ENCODE measurements at regions not wholly inside any gene's neighbourhood (a gene's known extent, or its start where the extent isn't known, plus 50 kb on each side); places are given as distances from the start of the nearest gene placed in this dataset.

DNA sequence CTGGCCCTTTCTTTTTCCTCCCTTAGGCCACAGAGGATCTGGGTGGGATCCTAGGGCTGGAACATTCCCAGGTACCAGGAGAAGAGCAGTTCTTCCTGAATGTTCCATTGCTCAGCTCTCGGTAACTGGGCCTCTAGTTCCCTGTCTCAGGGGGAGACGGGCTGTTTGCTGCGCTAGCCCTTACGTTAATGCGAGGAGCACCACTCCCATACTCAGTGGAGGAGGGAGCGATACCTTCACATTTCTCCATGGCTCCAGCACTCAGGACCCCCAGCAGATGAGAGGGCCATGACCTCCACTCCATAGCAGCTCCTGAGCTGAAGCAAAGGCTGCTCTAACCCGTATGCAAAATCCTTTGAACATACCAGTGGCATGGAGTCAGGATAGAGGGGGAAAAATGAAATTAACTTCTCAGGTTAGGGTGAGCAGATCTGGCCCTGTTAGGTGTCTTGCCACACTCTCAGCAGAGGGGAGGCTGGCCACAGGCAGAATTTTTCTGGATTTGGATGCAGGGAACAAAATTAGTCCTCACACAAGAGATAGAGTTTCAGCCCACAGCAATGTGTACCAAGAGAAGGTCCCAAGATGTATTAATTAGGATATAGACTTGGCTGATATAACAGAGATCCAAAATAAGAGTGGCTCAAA lies 206.7 kb downstream of the ZFP36L2 start:
- intact Hi-C loops (cut with micrococcal nuclease): loop anchor here (5.0 kb wide), 1 partner anchor 42 kb away; no protein-coding TSS in a partner anchor
- BruUV-seq (replicated peaks): no TSS peak
- no peak for FAIRE-seq
- Histone ChIP-seq H3K4me1 (ENCODE audit: control insufficient read depth, extremely low read depth, insufficient read depth, low read length) (no peaks in the 10 kb centered on the region), H3K27me3 (ENCODE audit: control insufficient read depth in 2 of 2, insufficient read depth in 2 of 2, low read length in 2 of 2) (peaks cover under 1 to 1% of the 10 kb centered on the region in 2 experiments), H3K4me3 (replicated peaks in 1 of 3; ENCODE audit: insufficient read depth in 1 of 3, low read depth in 1 of 3, low read length in 3 of 3) (no peak overlapping the region), H3K4me2 (ENCODE audit: insufficient read depth, low read length) (no peak overlapping the region), H3K79me2 (ENCODE audit: control insufficient read depth, insufficient read depth, low read length) (no peaks in the 10 kb centered on the region), H3K9me1 (replicated peaks; ENCODE audit: control insufficient read depth, extremely low read depth, insufficient read depth, low read length) (no peaks in the 10 kb centered on the region), H3K9me3 (replicated peaks; ENCODE audit: control insufficient read depth, insufficient read depth, low read length) (no peaks in the 10 kb centered on the region), H3K9ac (replicated peaks; ENCODE audit: extremely low read depth, insufficient read depth, low read length) (no peak overlapping the region), H3K27ac (ENCODE audit: insufficient read depth, low read depth, low read length) (no peak overlapping the region), H3K36me3 (ENCODE audit: control insufficient read depth in 2 of 2, extremely low read depth in 1 of 2, insufficient read depth in 2 of 2, low read length in 2 of 2) (no peaks in the 10 kb centered on the region), H4K20me1 (replicated peaks; ENCODE audit: control insufficient read depth, extremely low read depth, insufficient read depth, low read length) (no peaks in the 10 kb centered on the region), H2AFZ (ENCODE audit: low read depth, low read length) (no peak overlapping the region)
- CTCF ChIA-PET: interaction anchor here (1.4 kb wide), 1 partner anchor 121 kb away, joined by 4 read pairs; no protein-coding TSS in a partner anchor
- TF ChIP-seq GATA2 (IDR thresholded peaks at IDR 0.05; ENCODE audit: insufficient read depth, insufficient read length, low read depth, low read length): no peak
- TF ChIP-seq JUN (IDR thresholded peaks at IDR 0.05; ENCODE audit: borderline replicate concordance, insufficient read depth, insufficient read length, low read depth): no peak
- TF ChIP-seq, protein P1, sequence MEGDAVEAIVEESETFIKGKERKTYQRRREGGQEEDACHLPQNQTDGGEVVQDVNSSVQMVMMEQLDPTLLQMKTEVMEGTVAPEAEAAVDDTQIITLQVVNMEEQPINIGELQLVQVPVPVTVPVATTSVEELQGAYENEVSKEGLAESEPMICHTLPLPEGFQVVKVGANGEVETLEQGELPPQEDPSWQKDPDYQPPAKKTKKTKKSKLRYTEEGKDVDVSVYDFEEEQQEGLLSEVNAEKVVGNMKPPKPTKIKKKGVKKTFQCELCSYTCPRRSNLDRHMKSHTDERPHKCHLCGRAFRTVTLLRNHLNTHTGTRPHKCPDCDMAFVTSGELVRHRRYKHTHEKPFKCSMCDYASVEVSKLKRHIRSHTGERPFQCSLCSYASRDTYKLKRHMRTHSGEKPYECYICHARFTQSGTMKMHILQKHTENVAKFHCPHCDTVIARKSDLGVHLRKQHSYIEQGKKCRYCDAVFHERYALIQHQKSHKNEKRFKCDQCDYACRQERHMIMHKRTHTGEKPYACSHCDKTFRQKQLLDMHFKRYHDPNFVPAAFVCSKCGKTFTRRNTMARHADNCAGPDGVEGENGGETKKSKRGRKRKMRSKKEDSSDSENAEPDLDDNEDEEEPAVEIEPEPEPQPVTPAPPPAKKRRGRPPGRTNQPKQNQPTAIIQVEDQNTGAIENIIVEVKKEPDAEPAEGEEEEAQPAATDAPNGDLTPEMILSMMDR (IDR thresholded peaks at IDR 0.05; ENCODE audit: extremely low read depth in 1 of 2, insufficient read depth in 1 of 2, low read depth in 1 of 2, low read length in 2 of 2): no peak
- TF ChIP-seq FOS (IDR thresholded peaks at IDR 0.05; ENCODE audit: borderline replicate concordance, insufficient read depth, low read length): no peak
- TF ChIP-seq POLR2A (IDR thresholded peaks at IDR 0.05; ENCODE audit: low read depth, low read length): no peak
- no peak for TF ChIP-seq POLR2AphosphoS5 (IDR thresholded peaks at IDR 0.05; ENCODE audit: insufficient read depth, low read depth, low read length)
- no peak for TF ChIP-seq EZH2 (IDR thresholded peaks at IDR 0.05; ENCODE audit: borderline replicate concordance, low read depth, low read length, severe bottlenecking)
- no peak for TF ChIP-seq MYC (IDR thresholded peaks at IDR 0.05; ENCODE audit: low read depth, low read length)
- TF ChIP-seq, protein P2, sequence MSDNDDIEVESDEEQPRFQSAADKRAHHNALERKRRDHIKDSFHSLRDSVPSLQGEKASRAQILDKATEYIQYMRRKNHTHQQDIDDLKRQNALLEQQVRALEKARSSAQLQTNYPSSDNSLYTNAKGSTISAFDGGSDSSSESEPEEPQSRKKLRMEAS (IDR thresholded peaks at IDR 0.05; ENCODE audit: insufficient read depth, insufficient read length): no peak
- dilution Hi-C loops (cut with MboI; ENCODE audit: extremely low pct_ligation_motif_present, low sequenced_read_pairs): no loop called here
- DNase-seq (ENCODE audit: low read depth, low spot score): no peak
- POLR2A ChIA-PET: no interaction called here

Measured in endothelial cell of umbilical vein (primary cell).